AML-193 (cell line): ENCODE measurements at regions not wholly inside any gene's neighbourhood (a gene's known extent, or its start where the extent isn't known, plus 50 kb on each side); places are given as distances from the start of the nearest gene placed in this dataset.

Experiments
- DNase-seq, 2 experiments: peaks; one replicate each; lab custom pipeline; 2025; lab: John Stamatoyannopoulos, UW

DNA sequence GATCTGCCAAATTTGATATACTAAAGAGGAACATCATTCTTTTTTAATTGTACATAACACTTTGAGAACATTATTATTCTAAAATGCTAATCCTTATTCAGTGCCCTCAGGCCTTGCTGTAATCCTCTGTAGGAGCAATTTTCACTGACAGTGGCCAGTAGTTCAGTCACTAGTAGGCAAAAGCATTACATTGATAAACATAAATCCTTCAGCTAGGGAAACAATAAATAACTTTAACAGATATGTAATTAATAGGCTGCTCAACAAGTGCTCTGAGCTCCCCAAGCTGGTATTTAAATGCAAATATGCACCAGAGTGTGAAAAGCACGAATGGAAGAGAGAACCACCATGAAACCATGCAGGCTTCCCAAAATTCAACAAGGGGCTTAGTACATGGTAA, 77.7 kb upstream of the FAM47C start:
- no peak for DNase-seq

DNA sequence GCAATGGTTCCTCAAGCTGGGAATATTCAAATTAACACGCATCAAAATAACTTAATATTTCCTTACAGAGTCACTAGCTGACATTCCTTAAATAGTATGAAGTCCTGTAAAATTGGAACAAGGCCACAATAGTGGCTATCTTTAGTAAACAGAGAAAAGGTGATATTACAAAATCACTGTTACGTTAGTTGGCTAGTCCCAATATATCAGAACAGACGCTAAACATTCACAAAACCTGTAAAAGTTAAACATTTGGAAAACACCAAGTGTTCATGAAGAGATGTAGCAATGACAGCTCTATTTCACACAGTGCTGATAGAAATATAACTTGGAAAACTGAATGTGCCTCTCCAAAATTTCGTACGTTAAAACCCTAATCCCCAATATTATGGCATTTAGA, 61.0 kb upstream of the FAM47C start:
- no peak for DNase-seq

DNA sequence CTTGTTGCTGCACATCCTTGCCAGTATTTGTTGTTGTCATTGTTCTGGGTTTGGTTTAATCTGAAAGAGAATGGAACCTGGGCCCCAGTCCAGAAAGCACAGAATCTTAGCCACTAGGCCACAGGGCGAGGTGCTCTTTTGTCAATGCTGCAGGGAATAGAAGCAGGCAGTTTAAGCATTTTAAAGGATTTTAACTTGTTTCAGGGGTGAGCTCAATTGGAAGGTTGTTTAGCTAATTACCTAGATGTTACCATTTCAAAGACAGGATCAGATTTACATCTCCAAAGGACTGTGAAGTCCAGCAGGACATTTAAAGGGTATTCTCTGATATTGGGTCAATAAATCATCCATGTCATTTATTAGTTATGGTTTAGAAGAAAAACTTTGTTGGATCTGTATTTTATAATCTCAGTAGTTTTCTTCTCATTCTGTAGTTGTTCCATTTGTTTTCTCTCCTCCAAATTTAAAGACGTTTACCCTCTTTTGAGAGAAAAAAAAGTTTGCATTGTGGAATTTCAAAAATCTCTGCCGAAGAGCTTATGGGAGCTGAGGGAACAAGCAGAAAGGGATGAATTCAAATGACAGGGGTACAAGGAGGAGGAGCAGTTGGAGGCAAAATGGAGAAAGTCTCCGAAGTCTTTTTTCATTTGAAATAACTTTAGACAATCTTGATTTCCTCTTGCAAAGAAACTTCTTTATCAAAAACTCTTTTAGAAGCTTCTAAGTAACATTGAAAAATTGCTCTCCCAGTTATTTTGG, 57.5 kb upstream of the FAM47C start:
- DNase-seq = no peak

DNA sequence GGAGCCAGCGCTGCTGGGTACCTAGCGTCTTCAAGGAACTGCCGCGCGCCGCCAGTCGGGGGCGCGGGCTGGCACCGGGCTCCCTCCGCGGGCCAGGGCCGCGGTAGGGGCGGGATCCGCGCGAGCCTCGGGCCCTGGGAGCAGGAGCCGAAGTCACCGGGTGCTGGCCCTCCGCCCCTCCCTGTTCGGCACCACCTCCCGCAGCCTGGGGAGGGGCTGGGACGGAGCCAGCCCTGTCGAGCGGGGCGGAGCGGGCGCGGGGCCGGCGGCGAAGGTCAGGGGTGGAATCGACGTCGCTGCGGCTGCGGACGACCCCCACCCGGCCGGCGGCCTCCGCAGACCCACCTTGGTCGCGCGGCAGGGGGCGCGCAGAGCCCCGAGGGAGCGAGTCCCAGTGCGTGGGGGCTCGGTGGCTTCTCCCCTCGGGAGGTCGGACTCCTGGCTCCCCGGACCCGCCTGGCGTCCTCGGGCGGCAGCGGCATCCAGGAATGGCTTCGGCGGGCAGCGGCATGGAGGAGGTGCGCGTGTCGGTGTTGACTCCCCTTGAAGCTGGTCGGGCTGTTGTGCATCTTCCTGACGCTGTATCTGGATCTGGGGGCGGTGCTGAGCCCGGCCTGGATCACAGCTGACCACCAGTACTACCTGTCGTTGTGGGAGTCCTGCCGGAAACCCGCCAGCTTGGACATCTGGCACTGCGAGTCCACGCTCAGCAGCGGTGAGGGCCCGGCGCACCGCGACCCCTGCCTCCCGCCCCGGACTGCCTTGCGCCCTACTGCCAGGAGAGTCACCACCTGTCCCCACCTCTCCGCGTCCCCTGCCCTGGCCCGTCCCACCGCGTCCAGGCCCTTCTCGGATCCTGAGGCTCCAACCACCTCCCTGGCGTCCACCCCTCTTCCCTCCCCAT, 50.5 kb upstream of the FAM47C start:
- DNase-seq = no peak
